GM12878 (cell line): ENCODE measurements at regions not wholly inside any gene's neighbourhood (a gene's known extent, or its start where the extent isn't known, plus 50 kb on each side); places are given as distances from the start of the nearest gene placed in this dataset.

ENCODE experiments used
- ATAC-seq: fragments of 200-7000 bp; cut with Tn5 transposase; 3 replicates; pipeline ENCODE4 v1.9.1; 2020; ENCODE audit warnings: mild to moderate bottlenecking, moderate library complexity
- BruUV-seq: library from RNA; stranded (reverse); fragments of 400-500 nt; replicated peaks from 2 replicates; lab custom pipeline; 2021; lab: Mats Ljungman, UMichigan
- CTCF ChIA-PET: fragments of 300-600 bp; sonication (Branson Sonifier 250); formaldehyde crosslinking; extraction: SDS; loops from one replicate; lab custom pipeline; 2021; ENCODE audit warnings: inconsistent platforms; lab: Yijun Ruan, JAX
- POLR2A ChIA-PET: fragments of 350-600 bp; formaldehyde crosslinking; extraction: SDS; loops from one replicate; lab custom pipeline; 2021; ENCODE audit warnings: inconsistent platforms; lab: Charles Lee
- RAD21 ChIA-PET: fragments of 300-600 bp; sonication (Branson Sonifier 250); formaldehyde crosslinking; loops from one replicate; lab custom pipeline; 2023; ENCODE audit warnings: antibody characterized with exemption; ENCODE audit not compliant: unreplicated experiment; lab: Charles Lee
- SMC1A ChIA-PET: fragments of 300-600 bp; sonication (Branson Sonifier 250); formaldehyde crosslinking; loops from one replicate; lab custom pipeline; 2023; ENCODE audit not compliant: unreplicated experiment, uncharacterized antibody; lab: Charles Lee
- DNase-seq: peaks from one replicate; pipeline ENCODE4 v3.0.0-alpha.2; 2011; ENCODE audit warnings: low read depth, low spot score
- FAIRE-seq: peaks from 3 replicates; lab custom pipeline; 2011; peaks lifted over from hg19 to GRCh38; lab: Jason Lieb, UNC
- H2AFZ ChIP-seq: 2 replicates; pipeline ENCODE4 v1.6.0; 2011; ENCODE audit warnings: low read depth, low read length, control low read depth; ENCODE audit not compliant: control insufficient read depth
- H3K27ac ChIP-seq: 2 replicates; pipeline ENCODE4 v1.5.1; 2011; ENCODE audit warnings: control low read depth; ENCODE audit not compliant: control insufficient read depth, insufficient read depth
- H3K27me3 ChIP-seq, 2 experiments: replicated peaks in 1 of 2; 2 replicates each; pipeline versions ENCODE4 v1.6.0 to v1.6.1; 2011; ENCODE audit warnings: low read length in 1 of 2; ENCODE audit not compliant: control insufficient read depth in 2 of 2, insufficient read depth in 2 of 2
- H3K36me3 ChIP-seq, 2 experiments: 2 replicates each; pipeline ENCODE4 v1.5.1; 2011; ENCODE audit warnings: low read length in 1 of 2; ENCODE audit not compliant: control insufficient read depth in 2 of 2, insufficient read depth in 2 of 2
- H3K4me1 ChIP-seq: 2 replicates; pipeline ENCODE4 v1.6.1; 2011; ENCODE audit warnings: mild to moderate bottlenecking, low read length, moderate library complexity, mixed read lengths; ENCODE audit not compliant: control insufficient read depth, insufficient read depth
- H3K4me2 ChIP-seq: 2 replicates; pipeline ENCODE4 v1.6.0; 2011; ENCODE audit warnings: control low read depth; ENCODE audit not compliant: control insufficient read depth, insufficient read depth
- H3K4me3 ChIP-seq: fragments of 200-600 bp; sonication (generic); 2 replicates; pipeline ENCODE4 v1.5.1; 2016
- H3K79me2 ChIP-seq: 2 replicates; pipeline ENCODE4 v1.6.0; 2011; ENCODE audit warnings: low read length; ENCODE audit not compliant: control insufficient read depth, insufficient read depth
- H3K9ac ChIP-seq: 2 replicates; pipeline ENCODE4 v1.8.0; 2011; ENCODE audit warnings: low read length, control low read depth, mixed read lengths; ENCODE audit not compliant: control insufficient read depth, insufficient read depth
- H3K9me3 ChIP-seq: replicated peaks from 3 replicates; pipeline ENCODE4 v1.5.1; 2011; ENCODE audit warnings: mild to moderate bottlenecking, low read length; ENCODE audit not compliant: control insufficient read depth, insufficient read depth
- H4K20me1 ChIP-seq: 2 replicates; pipeline ENCODE4 v1.6.0; 2011; ENCODE audit not compliant: control insufficient read depth, insufficient read depth
- FOXM1 ChIP-seq: IDR thresholded peaks from 2 replicates; pipeline ENCODE4 v1.6.1; 2012; ENCODE audit warnings: low read depth, mild to moderate bottlenecking, inconsistent platforms, low read length, moderate library complexity
- RBBP5 ChIP-seq: fragments of 200-600 bp; sonication (generic); conservative IDR thresholded peaks from 2 replicates; pipeline ENCODE4 v1.6.1; 2016
- SUZ12 ChIP-seq: fragments of 200-600 bp; sonication (generic); IDR thresholded peaks from one replicate; pipeline ENCODE4 v1.6.1; 2018; ENCODE audit warnings: antibody characterized with exemption, mild to moderate bottlenecking; ENCODE audit not compliant: unreplicated experiment
- ZBED1 ChIP-seq: IDR thresholded peaks from 2 replicates; pipeline ENCODE4 v1.6.1; 2016; ENCODE audit warnings: borderline replicate concordance
- WGBS: methylation state at CpG from one replicate; pipeline ENCODE4 v1.1.6; 2016; ENCODE audit warnings: low lambda C conversion rate; ENCODE audit not compliant: insufficient replicate concordance, insufficient coverage; ENCODE audit errors: missing lambda C conversion rate; 5-methylcytosine and 5-hydroxymethylcytosine counted together
- in situ Hi-C: fragments of 300-500 bp; cut with MboI; formaldehyde crosslinking; loops from 9 replicates; pipeline ENCODE4 v1.14.3; 2018; ENCODE audit warnings: mixed read lengths
- intact Hi-C: fragments of 100-400 bp; cut with micrococcal nuclease; formaldehyde crosslinking; loops from one replicate; pipeline ENCODE4 v1.14.2; 2022; ENCODE audit not compliant: unreplicated experiment
- TF ChIP-seq, protein P1 (sequence below): fragments of 450-650 bp; formaldehyde crosslinking; IDR thresholded peaks from 2 replicates; pipeline ENCODE4 v1.4.0; 2020; ENCODE audit warnings: mild to moderate bottlenecking, moderate library complexity

GRCh38 chr3:87563712-87564111, 287.3 kb upstream of the POU1F1 start (continued):
- TF ChIP-seq, protein P1, sequence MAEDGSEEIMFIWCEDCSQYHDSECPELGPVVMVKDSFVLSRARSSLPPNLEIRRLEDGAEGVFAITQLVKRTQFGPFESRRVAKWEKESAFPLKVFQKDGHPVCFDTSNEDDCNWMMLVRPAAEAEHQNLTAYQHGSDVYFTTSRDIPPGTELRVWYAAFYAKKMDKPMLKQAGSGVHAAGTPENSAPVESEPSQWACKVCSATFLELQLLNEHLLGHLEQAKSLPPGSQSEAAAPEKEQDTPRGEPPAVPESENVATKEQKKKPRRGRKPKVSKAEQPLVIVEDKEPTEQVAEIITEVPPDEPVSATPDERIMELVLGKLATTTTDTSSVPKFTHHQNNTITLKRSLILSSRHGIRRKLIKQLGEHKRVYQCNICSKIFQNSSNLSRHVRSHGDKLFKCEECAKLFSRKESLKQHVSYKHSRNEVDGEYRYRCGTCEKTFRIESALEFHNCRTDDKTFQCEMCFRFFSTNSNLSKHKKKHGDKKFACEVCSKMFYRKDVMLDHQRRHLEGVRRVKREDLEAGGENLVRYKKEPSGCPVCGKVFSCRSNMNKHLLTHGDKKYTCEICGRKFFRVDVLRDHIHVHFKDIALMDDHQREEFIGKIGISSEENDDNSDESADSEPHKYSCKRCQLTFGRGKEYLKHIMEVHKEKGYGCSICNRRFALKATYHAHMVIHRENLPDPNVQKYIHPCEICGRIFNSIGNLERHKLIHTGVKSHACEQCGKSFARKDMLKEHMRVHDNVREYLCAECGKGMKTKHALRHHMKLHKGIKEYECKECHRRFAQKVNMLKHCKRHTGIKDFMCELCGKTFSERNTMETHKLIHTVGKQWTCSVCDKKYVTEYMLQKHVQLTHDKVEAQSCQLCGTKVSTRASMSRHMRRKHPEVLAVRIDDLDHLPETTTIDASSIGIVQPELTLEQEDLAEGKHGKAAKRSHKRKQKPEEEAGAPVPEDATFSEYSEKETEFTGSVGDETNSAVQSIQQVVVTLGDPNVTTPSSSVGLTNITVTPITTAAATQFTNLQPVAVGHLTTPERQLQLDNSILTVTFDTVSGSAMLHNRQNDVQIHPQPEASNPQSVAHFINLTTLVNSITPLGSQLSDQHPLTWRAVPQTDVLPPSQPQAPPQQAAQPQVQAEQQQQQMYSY (CRISPR knock-in tag): no peak
- TF ChIP-seq FOXM1 (no peak), SUZ12 (no peak)

DNA sequence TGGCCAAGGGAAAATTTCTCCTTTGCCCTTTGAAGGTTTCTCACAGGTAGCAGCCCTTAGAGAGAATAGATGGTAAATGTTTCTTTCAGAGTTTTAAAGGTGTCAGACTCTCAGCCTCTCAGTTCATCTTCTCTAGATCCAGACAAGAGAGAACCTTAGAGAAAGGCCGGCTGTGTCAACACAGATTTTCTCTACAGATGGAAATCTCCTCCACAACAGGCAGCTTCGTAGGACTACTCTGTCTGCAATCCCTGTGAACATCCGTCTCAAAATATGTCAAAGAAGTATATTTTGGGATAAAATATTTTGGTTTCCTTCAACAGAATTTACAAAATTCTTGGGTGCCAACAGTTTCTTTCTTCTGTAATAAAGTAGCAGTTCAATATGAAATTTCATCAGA, 282.1 kb upstream of the POU1F1 start:
- H3K4me1 ChIP-seq: no peaks in the 10 kb centered on the region
- ATAC-seq: no peak
- no peak overlapping the region for H3K27ac ChIP-seq
- TF ChIP-seq RBBP5: no peak
- TF ChIP-seq ZBED1: no peak
- TF ChIP-seq, all 136 proteins: peak for 0
- Histone ChIP-seq H2AFZ (no peak overlapping the region), H4K20me1 (no peaks in the 10 kb centered on the region), H3K4me2 (no peak overlapping the region), H3K36me3 (no peaks in the 10 kb centered on the region), H3K27me3 (no peaks in the 10 kb centered on the region), H3K9ac (no peak overlapping the region), H3K4me3 (no peak overlapping the region), H3K9me3 (no peaks in the 10 kb centered on the region), H3K79me2 (no peaks in the 10 kb centered on the region)
- ChIA-PET SMC1A (no interaction called here), CTCF (no interaction called here), POLR2A (no interaction called here), RAD21 (no interaction called here)
- BruUV-seq: no TSS peak
- WGBS: 0% methylated on average over 3 of the region's 3 CpGs
- in situ Hi-C loops: no loop called here
- intact Hi-C loops: no loop called here
- no peak for FAIRE-seq
- DNase-seq: no peak
